SK-N-MC (cell line): ENCODE measurements at regions not wholly inside any gene's neighbourhood (a gene's known extent, or its start where the extent isn't known, plus 50 kb on each side); places are given as distances from the start of the nearest gene placed in this dataset.
"Not testable (repeated sequence)": the region's sequence is repeated elsewhere in the genome, so short reads cannot be mapped to it uniquely, and the experiment has no call there.

ENCODE experiments used
- DNase-seq: peaks from one replicate; pipeline ENCODE4 v3.0.0-alpha.2; 2011; ENCODE audit warnings: low read depth, low spot score
- H3K27ac ChIP-seq: fragments of 200-600 bp; sonication (generic); 2 replicates; pipeline ENCODE4 v1.5.1; 2016; ENCODE audit warnings: mixed run types
- H3K36me3 ChIP-seq: fragments of 200-600 bp; sonication (generic); 2 replicates; pipeline ENCODE4 v1.6.1; 2017; ENCODE audit warnings: antibody characterized with exemption, low read length, mixed read lengths; ENCODE audit not compliant: insufficient read depth
- H3K4me3 ChIP-seq: fragments of 200-600 bp; sonication (generic); 2 replicates; pipeline ENCODE4 v1.5.1; 2016
- H3K9ac ChIP-seq: fragments of 200-600 bp; sonication (generic); 2 replicates; pipeline ENCODE4 v1.8.0; 2017; ENCODE audit warnings: mixed run types, mixed read lengths; ENCODE audit not compliant: insufficient read length
- H3K9me3 ChIP-seq: fragments of 200-600 bp; sonication (generic); 2 replicates; pipeline ENCODE4 v1.6.1; 2017; ENCODE audit warnings: low read depth, mild to moderate bottlenecking, antibody characterized with exemption, low read length, moderate library complexity, mixed read lengths
- EZH2 ChIP-seq: fragments of 200-600 bp; sonication (generic); IDR thresholded peaks from one replicate; pipeline ENCODE4 v1.6.1; 2017; ENCODE audit warnings: antibody characterized with exemption
- FOXP2 ChIP-seq: optimal IDR thresholded peaks from 2 replicates; pipeline ENCODE3; 2011; ENCODE audit warnings: mild to moderate bottlenecking, moderate library complexity; ENCODE audit not compliant: insufficient read depth; ENCODE audit errors: extremely low read length, control extremely low read depth
- POLR2AphosphoS5 ChIP-seq: IDR thresholded peaks from 2 replicates; pipeline ENCODE4 v1.6.1; 2012; ENCODE audit warnings: mild to moderate bottlenecking, low read depth, low read length, borderline replicate concordance

DNA sequence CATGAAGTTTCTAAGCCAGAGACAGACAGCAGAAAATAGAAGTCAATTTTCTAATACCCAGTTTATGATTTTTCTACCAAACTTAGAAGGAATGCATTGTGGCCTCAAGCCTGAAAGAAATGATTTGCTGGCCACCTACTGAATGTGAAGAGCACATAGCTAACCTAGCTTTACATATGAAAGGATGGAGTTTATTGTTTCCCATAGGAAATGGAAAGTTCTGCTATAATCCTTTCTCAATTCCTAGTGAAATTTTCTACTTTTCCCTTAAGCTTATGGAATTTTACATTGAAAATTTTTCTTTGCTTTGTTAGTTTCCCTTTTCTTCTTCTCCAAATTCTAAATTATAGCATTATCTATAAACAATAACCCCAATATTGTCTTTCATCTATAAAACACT is 110.1 kb downstream of the TMEM167A start:
- H3K36me3 ChIP-seq, result no peaks in the 10 kb centered on the region
- no peak overlapping the region for H3K4me3 ChIP-seq
- no peak for DNase-seq
- H3K9ac ChIP-seq, result no peak overlapping the region
- TF ChIP-seq FOXP2, result no peak
- no peak for TF ChIP-seq EZH2
- no peak for TF ChIP-seq POLR2AphosphoS5
- H3K27ac ChIP-seq, result no peak overlapping the region
- H3K9me3 ChIP-seq, result no peaks in the 10 kb centered on the region

DNA sequence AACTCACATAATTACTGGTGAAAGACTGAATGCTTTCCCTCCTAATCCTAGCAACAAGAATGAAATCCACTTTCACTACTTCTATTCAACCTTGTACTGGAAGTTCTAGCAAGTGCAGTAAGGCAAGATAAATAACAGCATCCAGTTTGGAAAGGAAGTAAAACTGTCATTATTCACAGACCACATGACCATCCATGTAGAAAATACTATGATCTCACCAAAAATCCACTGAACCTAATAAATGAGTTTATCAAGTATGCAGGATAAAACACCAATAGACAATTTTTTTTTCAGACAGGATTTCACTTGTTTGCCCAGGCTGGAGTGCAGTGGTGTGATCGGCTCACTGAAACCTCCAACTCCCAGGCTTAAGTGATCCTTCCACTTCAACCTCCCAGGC is 117.7 kb downstream of the TMEM167A start:
- no peaks in the 10 kb centered on the region for H3K9me3 ChIP-seq
- no peak for TF ChIP-seq EZH2
- H3K36me3 ChIP-seq, result no peaks in the 10 kb centered on the region

DNA sequence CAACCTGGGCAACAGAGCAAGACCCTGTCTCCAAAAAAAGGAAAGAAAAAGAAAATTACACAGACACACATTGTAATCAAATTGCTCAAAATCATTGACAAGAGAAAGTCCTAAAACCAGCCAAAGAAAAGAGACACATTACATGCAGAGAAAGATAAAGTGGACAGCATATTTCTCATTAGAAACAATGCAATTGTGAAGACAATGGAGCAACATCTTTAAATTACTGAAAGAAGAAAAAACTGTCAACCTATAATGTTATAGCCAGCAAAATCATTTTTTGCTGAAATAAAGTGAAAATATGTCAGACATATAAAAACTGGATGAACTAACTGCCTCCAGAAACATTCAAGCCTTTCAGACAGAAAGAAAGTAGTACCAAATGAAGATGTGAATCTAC is 120.6 kb downstream of the TMEM167A start:
- DNase-seq, result no peak
- no peak overlapping the region for H3K9ac ChIP-seq
- no peaks in the 10 kb centered on the region for H3K36me3 ChIP-seq
- H3K27ac ChIP-seq, result no peak overlapping the region
- H3K9me3 ChIP-seq, result no peaks in the 10 kb centered on the region
- no peak overlapping the region for H3K4me3 ChIP-seq
- no peak for TF ChIP-seq POLR2AphosphoS5
- TF ChIP-seq EZH2, result no peak
- TF ChIP-seq FOXP2, result no peak

More for the DNA sequence above, 117.7 kb downstream of the TMEM167A start:
- Histone ChIP-seq H3K4me3 (no peak overlapping the region), H3K27ac (no peak overlapping the region), H3K9ac (no peak overlapping the region)
- DNase-seq, result no peak

DNA sequence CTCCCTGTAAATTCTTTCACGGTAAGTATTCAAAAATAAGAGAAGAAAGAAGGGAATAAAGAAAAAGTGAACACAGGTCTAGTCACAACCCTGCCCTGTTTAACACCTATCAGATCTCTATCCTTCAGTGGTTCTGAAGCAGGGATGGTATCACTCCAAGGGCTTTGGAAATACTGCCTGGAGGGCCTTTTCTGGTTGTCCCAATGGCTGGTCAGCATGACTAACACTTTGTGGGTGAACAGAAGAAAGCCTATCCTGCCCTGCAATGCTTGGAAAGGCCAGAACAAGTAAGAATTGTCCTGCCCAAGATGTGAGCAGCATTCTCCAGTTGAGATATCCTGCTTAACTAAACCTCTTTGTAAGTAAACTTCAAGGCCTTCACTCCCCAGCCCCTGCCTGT is 124.9 kb downstream of the TMEM167A start:
- TF ChIP-seq EZH2 (no peak), POLR2AphosphoS5 (no peak), FOXP2 (no peak)
- DNase-seq, result no peak
- H3K9ac ChIP-seq, result no peak overlapping the region
- no peaks in the 10 kb centered on the region for H3K9me3 ChIP-seq
- H3K4me3 ChIP-seq, result no peak overlapping the region
- H3K27ac ChIP-seq, result no peak overlapping the region
- no peaks in the 10 kb centered on the region for H3K36me3 ChIP-seq

DNA sequence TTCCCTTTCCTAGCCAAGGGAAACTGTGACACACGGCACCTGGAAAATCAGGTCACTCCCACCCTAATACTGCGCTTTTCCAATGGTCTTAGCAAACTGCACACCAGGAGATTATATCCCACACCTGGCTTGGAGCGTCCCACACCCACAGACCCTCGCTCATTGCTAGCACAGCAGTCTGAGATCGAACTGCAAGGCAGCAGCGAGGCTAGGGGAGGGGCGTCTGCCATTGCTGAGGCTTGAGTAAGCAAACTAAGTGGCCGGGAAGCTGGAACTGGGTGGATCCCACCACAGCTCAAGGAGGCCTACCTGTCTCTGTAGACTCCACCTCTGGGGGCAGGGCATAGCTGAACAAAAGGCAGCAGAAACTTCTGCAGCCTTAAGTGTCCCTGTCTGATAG is 132.9 kb downstream of the TMEM167A start:
- not testable (repeated sequence) for H3K27ac ChIP-seq, H3K36me3 ChIP-seq, H3K9ac ChIP-seq, H3K9me3 ChIP-seq, DNase-seq, H3K4me3 ChIP-seq

DNA sequence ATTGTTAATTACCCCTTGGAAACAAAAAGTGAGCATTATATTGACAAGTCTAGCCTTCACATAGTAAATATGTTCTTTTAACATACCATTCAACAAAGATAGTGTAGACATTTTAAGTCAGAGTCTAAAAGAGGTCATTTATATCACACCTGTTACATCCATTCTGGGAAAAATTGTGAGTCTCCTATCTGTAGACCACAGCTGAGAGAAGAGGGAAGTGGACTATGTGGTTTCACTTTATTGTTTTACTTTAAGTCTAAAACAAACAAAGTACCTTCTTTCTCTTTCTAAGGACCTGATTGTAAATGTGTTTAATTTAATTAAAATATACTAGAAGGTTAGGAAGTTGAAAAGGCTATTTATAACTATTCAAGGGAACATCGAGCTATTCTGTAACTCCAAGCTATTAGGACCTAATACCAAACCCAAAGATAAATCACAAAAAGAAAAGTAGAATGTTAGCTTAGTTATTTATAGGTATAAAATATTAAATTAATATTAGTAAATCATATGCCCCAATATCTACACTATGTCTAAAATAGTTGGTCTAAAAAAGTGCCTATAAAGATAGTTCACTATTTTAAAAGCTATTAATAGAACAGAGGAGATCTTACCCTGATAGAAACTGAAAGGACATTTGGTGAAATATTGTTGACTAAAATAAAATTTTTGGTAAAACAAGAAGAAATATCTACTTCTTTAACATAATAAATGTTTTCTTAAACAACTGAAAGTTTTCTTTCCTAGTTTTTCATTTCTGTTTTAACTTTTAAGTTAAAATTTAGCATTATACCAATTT is 134.9 kb downstream of the TMEM167A start:
- Histone ChIP-seq H3K27ac (no peak overlapping the region), H3K36me3 (no peaks in the 10 kb centered on the region), H3K4me3 (no peak overlapping the region), H3K9me3 (no peaks in the 10 kb centered on the region), H3K9ac (no peak overlapping the region)
- TF ChIP-seq POLR2AphosphoS5 (no peak), FOXP2 (no peak), EZH2 (no peak)
- no peak for DNase-seq

DNA sequence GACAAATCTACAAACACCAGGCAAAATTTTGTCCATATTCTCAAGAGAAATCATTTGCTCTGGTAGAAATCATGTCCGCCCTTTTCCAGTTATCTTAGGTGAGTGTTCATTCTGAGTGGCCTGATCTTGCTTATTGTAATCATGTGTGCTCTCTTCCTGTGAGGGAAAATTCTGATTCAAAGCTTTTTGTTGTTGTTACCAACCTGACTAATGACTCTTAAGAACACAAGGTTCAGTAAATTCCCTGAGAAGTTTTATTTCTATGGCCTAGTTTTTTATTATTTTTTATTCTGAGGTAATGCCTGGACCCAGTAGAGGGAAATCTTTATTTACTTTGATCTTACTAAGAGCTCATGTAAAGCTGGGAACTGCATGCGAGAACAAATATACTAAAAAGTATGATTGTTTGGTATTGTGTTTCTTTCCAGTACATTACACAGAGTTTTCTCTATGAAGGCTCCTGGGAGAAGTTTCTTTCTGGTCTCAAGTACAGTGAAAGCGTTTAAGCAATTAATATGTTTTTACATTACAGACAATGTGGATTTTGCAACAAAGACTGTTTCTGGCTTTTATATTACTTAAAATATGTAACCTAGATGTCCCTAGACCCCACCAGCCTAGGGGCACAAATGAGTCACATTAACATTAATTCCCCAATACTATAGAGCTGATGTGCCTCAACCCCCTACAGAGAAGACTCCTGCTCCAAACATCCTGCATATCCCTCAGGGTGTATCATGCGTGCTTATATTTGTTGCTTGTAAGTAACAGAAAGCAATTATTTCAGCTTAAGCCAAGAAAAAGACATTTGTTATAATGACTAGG is 138.1 kb downstream of the TMEM167A start:
- H3K27ac ChIP-seq, result peak overlapping the region; percentile 15; the same call in 1 of the 2 replicates
- H3K9me3 ChIP-seq, result no peaks in the 10 kb centered on the region
- TF ChIP-seq FOXP2 (no peak), EZH2 (no peak), POLR2AphosphoS5 (no peak)
- H3K4me3 ChIP-seq, result no peak overlapping the region; the same call in 1 of the 2 replicates
- H3K9ac ChIP-seq, result no peak overlapping the region
- peak; percentile 65 for DNase-seq
- H3K36me3 ChIP-seq, result no peaks in the 10 kb centered on the region

DNA sequence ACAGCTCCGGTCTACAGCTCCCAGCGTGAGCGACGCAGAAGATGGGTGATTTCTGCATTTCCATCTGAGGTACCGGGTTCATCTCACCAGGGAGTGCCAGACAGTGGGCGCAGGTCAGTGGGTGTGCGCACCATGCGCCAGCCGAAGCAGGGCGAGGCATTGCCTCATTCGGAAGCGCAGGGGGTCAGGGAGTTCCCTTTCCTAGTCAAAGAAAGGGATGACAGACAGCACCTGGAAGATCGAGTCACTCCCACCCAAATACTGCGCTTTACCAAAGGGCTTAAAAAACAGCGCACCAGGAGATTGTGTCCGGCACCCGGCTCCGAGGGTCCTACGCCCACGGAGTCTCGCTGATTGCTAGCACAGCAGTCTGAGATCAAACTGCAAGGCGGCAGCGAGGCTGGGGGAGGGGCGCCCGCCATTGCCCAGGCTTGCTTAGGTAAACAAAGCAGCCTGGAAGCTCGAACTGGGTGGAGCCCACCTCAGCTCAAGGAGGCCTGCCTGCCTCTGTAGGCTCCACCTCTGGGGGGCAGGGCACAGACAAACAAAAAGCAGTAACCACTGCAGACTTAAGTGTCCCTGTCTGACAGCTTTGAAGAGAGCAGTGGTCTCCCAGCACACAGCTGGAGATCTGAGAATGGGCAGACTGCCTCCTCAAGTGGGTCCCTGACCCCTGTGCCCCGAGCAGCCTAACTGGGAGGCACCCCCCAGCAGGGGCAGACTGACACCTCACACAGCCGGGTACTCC is 144.5 kb downstream of the TMEM167A start:
- H3K9ac ChIP-seq, H3K27ac ChIP-seq, H3K36me3 ChIP-seq, DNase-seq, H3K4me3 ChIP-seq, H3K9me3 ChIP-seq: not testable (repeated sequence)

DNA sequence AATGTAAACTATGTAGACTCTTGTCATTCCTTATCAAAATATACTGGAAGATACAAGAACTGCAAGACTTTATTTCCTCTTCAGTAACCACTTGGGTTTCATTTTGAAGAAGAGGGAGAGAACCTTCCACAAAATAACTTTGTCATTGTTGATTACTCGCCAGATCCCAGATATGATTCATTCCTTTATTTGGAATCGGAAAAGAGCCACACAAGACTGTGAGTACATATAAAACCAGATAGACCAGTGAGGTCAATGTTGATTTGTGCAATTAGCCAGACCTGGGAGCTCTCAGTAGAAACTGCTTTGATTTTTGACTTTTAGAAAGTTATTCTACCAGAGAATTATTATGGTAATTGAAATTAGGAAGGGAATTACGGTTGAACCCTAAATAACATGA is 146.1 kb downstream of the TMEM167A start:
- Histone ChIP-seq H3K36me3 (no peaks in the 10 kb centered on the region), H3K9ac (no peak overlapping the region), H3K4me3 (no peak overlapping the region), H3K27ac (no peak overlapping the region), H3K9me3 (no peaks in the 10 kb centered on the region)
- DNase-seq, result no peak
- TF ChIP-seq POLR2AphosphoS5 (no peak), FOXP2 (no peak), EZH2 (no peak)
